ENCODE measurements at regions not wholly inside any gene's neighbourhood (a gene's known extent, or its start where the extent isn't known, plus 50 kb on each side); places are given as distances from the start of the nearest gene placed in this dataset.

GRCh38 chr9:78782234-78782633, 485.3 kb downstream of the PSAT1 start:
- H2AFZ ChIP-seq (ENCODE audit: low read length): no peak overlapping the region
- no peak for TF ChIP-seq CTCF (conservative IDR thresholded peaks at IDR 0.05; ENCODE audit: low read length)
- no peak for TF ChIP-seq EZH2phosphoT487 (IDR thresholded peaks at IDR 0.05; ENCODE audit: borderline replicate concordance)
- peaks cover 8% of the 10 kb centered on the region for H3K4me1 ChIP-seq (ENCODE audit: insufficient read depth, low read length, poor library complexity, severe bottlenecking)
- H3K27me3 ChIP-seq (ENCODE audit: insufficient read depth, low read length, poor library complexity, severe bottlenecking): no peaks in the 10 kb centered on the region
- H3K9ac ChIP-seq (ENCODE audit: low read depth, low read length, poor library complexity, severe bottlenecking): no peak overlapping the region
- H3F3A ChIP-seq (ENCODE audit: low read depth): no peaks in the 10 kb centered on the region
- H3K36me3 ChIP-seq (ENCODE audit: insufficient read depth, low read length): no peaks in the 10 kb centered on the region
- no peaks in the 10 kb centered on the region for H3K9me2 ChIP-seq (replicated peaks; ENCODE audit: low read depth, low read length)
- H3K9me3 ChIP-seq (ENCODE audit: insufficient read depth, low read depth, low read length): no peaks in the 10 kb centered on the region
- no peaks in the 10 kb centered on the region for H4K20me1 ChIP-seq (ENCODE audit: insufficient read depth, low read length, poor library complexity, severe bottlenecking)
- H3K4me2 ChIP-seq (ENCODE audit: low read depth, low read length, poor library complexity, severe bottlenecking): no peak overlapping the region
- no peak overlapping the region for H3K4me3 ChIP-seq (ENCODE audit: low read length, poor library complexity, severe bottlenecking)
- H3K79me2 ChIP-seq (ENCODE audit: insufficient read depth, low read length): no peaks in the 10 kb centered on the region

DNA sequence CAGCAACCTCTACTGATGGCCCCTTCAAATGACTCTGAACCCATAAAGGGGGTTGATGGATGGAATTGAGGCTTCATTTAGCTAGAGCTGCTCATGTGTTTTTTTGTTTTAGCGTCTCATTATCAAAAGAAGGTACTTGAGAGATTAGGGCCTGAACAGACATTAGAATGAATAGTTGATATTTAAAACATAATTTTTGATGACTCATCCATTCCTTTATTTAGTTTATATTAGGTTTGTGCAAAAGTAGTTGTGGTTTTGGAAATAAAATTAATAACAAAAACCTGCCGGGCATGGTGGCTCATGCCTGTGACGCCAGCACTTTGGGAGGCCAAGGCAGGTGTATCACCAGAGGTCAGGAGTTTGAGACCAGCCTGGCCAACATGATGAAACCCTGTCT, 485.9 kb downstream of the PSAT1 start:
- peaks cover 2% of the 10 kb centered on the region for H3K4me1 ChIP-seq (ENCODE audit: insufficient read depth, low read length, poor library complexity, severe bottlenecking)
- H3K27me3 ChIP-seq (ENCODE audit: insufficient read depth, low read length, poor library complexity, severe bottlenecking): no peaks in the 10 kb centered on the region
- H3K4me3 ChIP-seq (ENCODE audit: low read length, poor library complexity, severe bottlenecking): no peak overlapping the region
- no peaks in the 10 kb centered on the region for H3K36me3 ChIP-seq (ENCODE audit: insufficient read depth, low read length)
- H3K79me2 ChIP-seq (ENCODE audit: insufficient read depth, low read length): no peaks in the 10 kb centered on the region
- no peak overlapping the region for H3K4me2 ChIP-seq (ENCODE audit: low read depth, low read length, poor library complexity, severe bottlenecking)
- no peak overlapping the region for H2AFZ ChIP-seq (ENCODE audit: low read length)
- no peaks in the 10 kb centered on the region for H3K9me2 ChIP-seq (replicated peaks; ENCODE audit: low read depth, low read length)
- H4K20me1 ChIP-seq (ENCODE audit: insufficient read depth, low read length, poor library complexity, severe bottlenecking): no peaks in the 10 kb centered on the region
- no peaks in the 10 kb centered on the region for H3F3A ChIP-seq (ENCODE audit: low read depth)
- no peak overlapping the region for H3K9ac ChIP-seq (ENCODE audit: low read depth, low read length, poor library complexity, severe bottlenecking)
- TF ChIP-seq EZH2phosphoT487 (IDR thresholded peaks at IDR 0.05; ENCODE audit: borderline replicate concordance) (no peak), CTCF (conservative IDR thresholded peaks at IDR 0.05; ENCODE audit: low read length) (no peak)
- no peaks in the 10 kb centered on the region for H3K9me3 ChIP-seq (ENCODE audit: insufficient read depth, low read depth, low read length)

GRCh38 chr9:78783743-78784142, 486.8 kb downstream of the PSAT1 start:
- H3K79me2 ChIP-seq (ENCODE audit: insufficient read depth, low read length): no peaks in the 10 kb centered on the region
- no peak overlapping the region for H3K4me3 ChIP-seq (ENCODE audit: low read length, poor library complexity, severe bottlenecking)
- no peaks in the 10 kb centered on the region for H3F3A ChIP-seq (ENCODE audit: low read depth)
- no peaks in the 10 kb centered on the region for H3K4me1 ChIP-seq (ENCODE audit: insufficient read depth, low read length, poor library complexity, severe bottlenecking)
- TF ChIP-seq CTCF (conservative IDR thresholded peaks at IDR 0.05; ENCODE audit: low read length): peak; percentile 64
- TF ChIP-seq EZH2phosphoT487 (IDR thresholded peaks at IDR 0.05; ENCODE audit: borderline replicate concordance): no peak
- H4K20me1 ChIP-seq (ENCODE audit: insufficient read depth, low read length, poor library complexity, severe bottlenecking): no peaks in the 10 kb centered on the region
- no peaks in the 10 kb centered on the region for H3K9me3 ChIP-seq (ENCODE audit: insufficient read depth, low read depth, low read length)
- no peaks in the 10 kb centered on the region for H3K36me3 ChIP-seq (ENCODE audit: insufficient read depth, low read length)
- no peaks in the 10 kb centered on the region for H3K9me2 ChIP-seq (replicated peaks; ENCODE audit: low read depth, low read length)
- no peak overlapping the region for H3K4me2 ChIP-seq (ENCODE audit: low read depth, low read length, poor library complexity, severe bottlenecking)
- H3K9ac ChIP-seq (ENCODE audit: low read depth, low read length, poor library complexity, severe bottlenecking): no peak overlapping the region
- no peaks in the 10 kb centered on the region for H3K27me3 ChIP-seq (ENCODE audit: insufficient read depth, low read length, poor library complexity, severe bottlenecking)
- H2AFZ ChIP-seq (ENCODE audit: low read length): peak overlapping the region; percentile 38; the same call in 1 of the 2 replicates
